ENCODE measurements at regions not wholly inside any gene's neighbourhood (a gene's known extent, or its start where the extent isn't known, plus 50 kb on each side); places are given as distances from the start of the nearest gene placed in this dataset.

GRCh38 chr2:146295080-146295670, 1549.7 kb upstream of the ACVR2A start:
- TF ChIP-seq, protein P1, sequence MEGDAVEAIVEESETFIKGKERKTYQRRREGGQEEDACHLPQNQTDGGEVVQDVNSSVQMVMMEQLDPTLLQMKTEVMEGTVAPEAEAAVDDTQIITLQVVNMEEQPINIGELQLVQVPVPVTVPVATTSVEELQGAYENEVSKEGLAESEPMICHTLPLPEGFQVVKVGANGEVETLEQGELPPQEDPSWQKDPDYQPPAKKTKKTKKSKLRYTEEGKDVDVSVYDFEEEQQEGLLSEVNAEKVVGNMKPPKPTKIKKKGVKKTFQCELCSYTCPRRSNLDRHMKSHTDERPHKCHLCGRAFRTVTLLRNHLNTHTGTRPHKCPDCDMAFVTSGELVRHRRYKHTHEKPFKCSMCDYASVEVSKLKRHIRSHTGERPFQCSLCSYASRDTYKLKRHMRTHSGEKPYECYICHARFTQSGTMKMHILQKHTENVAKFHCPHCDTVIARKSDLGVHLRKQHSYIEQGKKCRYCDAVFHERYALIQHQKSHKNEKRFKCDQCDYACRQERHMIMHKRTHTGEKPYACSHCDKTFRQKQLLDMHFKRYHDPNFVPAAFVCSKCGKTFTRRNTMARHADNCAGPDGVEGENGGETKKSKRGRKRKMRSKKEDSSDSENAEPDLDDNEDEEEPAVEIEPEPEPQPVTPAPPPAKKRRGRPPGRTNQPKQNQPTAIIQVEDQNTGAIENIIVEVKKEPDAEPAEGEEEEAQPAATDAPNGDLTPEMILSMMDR (IDR thresholded peaks at IDR 0.05; ENCODE audit: insufficient read depth, low read depth, low read length), result no peak
- TF ChIP-seq EZH2 (IDR thresholded peaks at IDR 0.05; ENCODE audit: insufficient read depth, low read length), result no peak

All from astrocyte (in vitro differentiated cells and primary cell).